Fibroblast of villous mesenchyme (primary cell): ENCODE measurements at regions not wholly inside any gene's neighbourhood (a gene's known extent, or its start where the extent isn't known, plus 50 kb on each side); places are given as distances from the start of the nearest gene placed in this dataset.

Experiments
- DNase-seq: peaks from one replicate; pipeline ENCODE4 v3.0.0-alpha.2; 2010; ENCODE audit warnings: low read depth
- H3K4me3 ChIP-seq: 2 replicates; pipeline ENCODE4 v1.5.1; 2011; ENCODE audit warnings: low read depth, mild to moderate bottlenecking, low read length
- CTCF ChIP-seq: IDR thresholded peaks from 2 replicates; pipeline ENCODE4 v1.5.1; 2012; ENCODE audit warnings: low read depth, mild to moderate bottlenecking, low read length; ENCODE audit not compliant: insufficient read depth

GRCh38 chr6:149185799-149186357 is 131.6 kb upstream of the TAB2 start:
- no peak overlapping the region for H3K4me3 ChIP-seq
- TF ChIP-seq CTCF = no peak
- DNase-seq = no peak

GRCh38 chr6:149186873-149187272 is 130.6 kb upstream of the TAB2 start:
- no peak for TF ChIP-seq CTCF
- DNase-seq = no peak
- H3K4me3 ChIP-seq = no peak overlapping the region

- TF ChIP-seq CTCF = peak; percentile 38
- no peak overlapping the region for H3K4me3 ChIP-seq
- DNase-seq = peak; percentile 42
Observed at GRCh38 chr6:149190224-149190831, 127.2 kb upstream of the TAB2 start.

DNA sequence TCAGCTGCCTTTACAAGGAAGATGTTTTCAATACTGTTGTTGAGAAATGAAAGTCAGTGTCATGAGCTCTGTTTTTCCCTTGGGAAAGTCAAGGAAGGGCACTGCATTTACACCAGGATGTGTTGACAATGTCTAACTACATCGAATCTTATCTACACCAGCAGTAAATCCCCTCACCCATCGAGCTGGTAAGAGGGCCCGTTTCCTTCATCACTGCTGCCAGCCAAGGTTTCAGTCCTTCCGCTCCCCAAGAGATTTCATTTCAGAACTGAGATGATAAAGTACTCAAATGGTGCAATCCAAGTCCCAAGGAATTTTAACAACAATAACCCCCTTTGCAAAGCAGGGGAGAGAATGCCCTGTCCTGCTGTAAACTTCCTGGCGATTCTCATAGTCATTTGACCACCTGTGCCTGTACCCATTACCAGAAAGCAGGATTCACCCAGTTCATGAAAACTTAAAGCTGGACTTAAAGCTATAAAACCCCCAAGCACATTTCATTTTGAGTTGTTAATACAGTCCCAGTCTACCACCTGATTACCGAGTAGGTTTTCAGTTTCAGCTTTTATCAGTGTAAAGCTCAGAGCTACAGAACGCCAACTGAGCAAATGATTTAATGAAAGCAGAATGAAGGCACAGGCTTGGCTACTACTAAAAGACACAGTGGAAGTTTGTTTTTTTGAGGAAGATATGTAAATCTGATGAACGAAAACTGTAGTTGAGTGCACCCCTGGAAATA is 122.5 kb upstream of the TAB2 start:
- no peak for TF ChIP-seq CTCF
- H3K4me3 ChIP-seq = no peak overlapping the region
- DNase-seq = no peak

DNA sequence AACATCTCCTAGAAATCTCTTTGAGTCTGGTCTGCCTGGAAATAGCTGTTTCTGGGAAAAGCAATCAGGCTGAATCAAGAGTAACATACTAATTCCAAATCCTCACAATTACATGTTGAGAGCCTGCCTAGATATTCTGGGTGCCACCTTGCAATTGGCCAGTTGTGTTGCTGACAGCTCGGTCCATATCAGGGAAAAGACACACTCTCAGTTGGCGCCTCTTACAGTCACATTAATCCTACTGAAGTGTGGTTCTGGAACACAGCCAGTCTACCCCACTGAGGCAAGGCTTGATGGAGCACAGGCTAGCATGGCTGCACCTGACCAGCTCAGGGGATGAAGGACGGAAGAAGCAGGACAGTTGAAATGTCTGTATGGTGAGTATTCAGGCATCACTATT is 121.4 kb upstream of the TAB2 start:
- no peak for TF ChIP-seq CTCF
- no peak for DNase-seq
- H3K4me3 ChIP-seq = no peak overlapping the region

- TF ChIP-seq CTCF = no peak
- no peak overlapping the region for H3K4me3 ChIP-seq
- DNase-seq = no peak
Observed at GRCh38 chr6:149197482-149197881, 120.0 kb upstream of the TAB2 start.
